HCT116 (cell line): ENCODE measurements at regions not wholly inside any gene's neighbourhood (a gene's known extent, or its start where the extent isn't known, plus 50 kb on each side); places are given as distances from the start of the nearest gene placed in this dataset.

Source experiments
- ATAC-seq: fragments of 200-7000 bp; cut with Tn5 transposase; 2 replicates; pipeline ENCODE4 v1.9.1; 2020; ENCODE audit warnings: mild to moderate bottlenecking, moderate library complexity
- BruUV-seq: library from RNA; stranded (reverse); fragments of 400-500 nt; replicated peaks from 2 replicates; lab custom pipeline; 2021; lab: Mats Ljungman, UMichigan
- CTCF ChIA-PET: fragments of 300-600 bp; sonication (Branson Sonifier 250); formaldehyde crosslinking; loops from one replicate; lab custom pipeline; 2021; ENCODE audit warnings: antibody characterized with exemption; lab: Charles Lee
- POLR2A ChIA-PET: fragments of 300-600, 350-600 bp; sonication (Branson Sonifier 250); formaldehyde crosslinking; loops from one replicate; lab custom pipeline; 2021; ENCODE audit warnings: antibody characterized with exemption; lab: Charles Lee
- RAD21 ChIA-PET, 2 experiments: fragments of 300-600 bp; sonication (Branson Sonifier 250); formaldehyde crosslinking; loops; one replicate each; lab custom pipeline; 2023; ENCODE audit warnings: low total read pairs in 2 of 2; ENCODE audit not compliant: uncharacterized antibody in 2 of 2, unreplicated experiment in 2 of 2, low non-redundant PET in 1 of 2; lab: Charles Lee
- DNase-seq: peaks from one replicate; pipeline ENCODE4 v3.0.0-alpha.2; 2010; ENCODE audit warnings: low read depth, low spot score
- H2AFZ ChIP-seq: fragments of 200-600 bp; shearing (Covaris generic), sonication (generic); 2 replicates; pipeline ENCODE4 v1.6.1; 2017; ENCODE audit warnings: low read depth, mixed run types, mixed read lengths, antibody characterized with exemption, low read length; ENCODE audit not compliant: poor library complexity, severe bottlenecking
- H3K27ac ChIP-seq: 2 replicates; pipeline ENCODE4 v1.5.1; 2012; ENCODE audit warnings: low read depth, low read length
- H3K27me3 ChIP-seq: fragments of 200-600 bp; sonication (generic); 2 replicates; pipeline ENCODE4 v1.6.1; 2016; ENCODE audit warnings: mixed run types, low read length, mixed read lengths; ENCODE audit not compliant: insufficient read depth
- H3K36me3 ChIP-seq, 2 experiments: fragments of 200-500 bp in 1 of 2; fragments of 200-600 bp in 1 of 2; sonication (Bioruptor generic) in 1 of 2; sonication (generic) in 1 of 2; 2 replicates each; pipeline versions ENCODE4 v1.5.1 to v1.6.1; 2014 to 2016; ENCODE audit warnings: low read length in 2 of 2, inconsistent platforms in 1 of 2, mixed read lengths in 1 of 2, mixed run types in 1 of 2; ENCODE audit not compliant: insufficient read depth in 2 of 2, control insufficient read depth in 1 of 2
- H3K4me1 ChIP-seq, 2 experiments: fragments of 200-600 bp in 1 of 2; sonication (generic) in 1 of 2; 2 replicates each; pipeline versions ENCODE4 v1.5.1 to v1.6.1; 2012 to 2017; ENCODE audit warnings: low read length in 2 of 2, inconsistent platforms in 1 of 2, mild to moderate bottlenecking in 1 of 2, mixed read lengths in 1 of 2, mixed run types in 1 of 2, moderate library complexity in 1 of 2; ENCODE audit not compliant: insufficient read depth in 2 of 2, control insufficient read depth in 1 of 2
- H3K4me2 ChIP-seq: fragments of 200-600 bp; sonication (generic); 2 replicates; pipeline ENCODE4 v1.6.1; 2017; ENCODE audit warnings: mixed run types, low read length, mixed read lengths
- H3K4me3 ChIP-seq, 2 experiments: fragments of 200-600 bp in 1 of 2; sonication (generic) in 1 of 2; replicated peaks in 1 of 2; 2 replicates each; pipeline ENCODE4 v1.5.1; 2011 to 2016; ENCODE audit warnings: low read length in 2 of 2, control low read depth in 1 of 2, low read depth in 1 of 2, mild to moderate bottlenecking in 1 of 2, mixed read lengths in 1 of 2, mixed run types in 1 of 2
- H3K79me2 ChIP-seq: fragments of 200-600 bp; sonication (generic); 2 replicates; pipeline ENCODE4 v1.6.1; 2017; ENCODE audit warnings: mild to moderate bottlenecking, mixed run types, low read length, moderate library complexity, mixed read lengths; ENCODE audit not compliant: insufficient read depth
- H3K9ac ChIP-seq: fragments of 200-600 bp; sonication (generic); 2 replicates; pipeline ENCODE4 v1.6.1; 2016; ENCODE audit warnings: low read length, mixed read lengths
- H3K9me2 ChIP-seq: fragments of 200-600 bp; sonication (generic), shearing (Covaris generic); 2 replicates; pipeline ENCODE4 v1.6.1; 2017; ENCODE audit warnings: mixed run types, mild to moderate bottlenecking, moderate library complexity; ENCODE audit not compliant: insufficient read depth
- H3K9me3 ChIP-seq, 2 experiments: fragments of 200-500 bp in 1 of 2; fragments of 200-600 bp in 1 of 2; sonication (Bioruptor generic) in 1 of 2; sonication (generic) in 1 of 2; 2 replicates each; pipeline ENCODE4 v1.6.1; 2014 to 2017; ENCODE audit warnings: low read length in 2 of 2, mixed read lengths in 2 of 2, inconsistent platforms in 1 of 2, low read depth in 1 of 2, mild to moderate bottlenecking in 1 of 2, mixed run types in 1 of 2, moderate library complexity in 1 of 2; ENCODE audit not compliant: control insufficient read depth in 1 of 2, insufficient read depth in 1 of 2
- H4K20me1 ChIP-seq: fragments of 200-600 bp; sonication (generic), shearing (Covaris generic); 2 replicates; pipeline ENCODE4 v1.6.1; 2017; ENCODE audit warnings: mixed run types, mild to moderate bottlenecking, moderate library complexity; ENCODE audit not compliant: insufficient read depth
- CEBPB ChIP-seq: IDR thresholded peaks from 2 replicates; pipeline ENCODE4 v1.6.1; 2012; ENCODE audit warnings: low read depth
- ELF1 ChIP-seq: IDR thresholded peaks from 2 replicates; pipeline ENCODE4 v1.6.1; 2012; ENCODE audit warnings: low read depth, borderline replicate concordance
- POLR2AphosphoS5 ChIP-seq: IDR thresholded peaks from 2 replicates; pipeline ENCODE4 v1.6.1; 2011; ENCODE audit warnings: mild to moderate bottlenecking, low read depth, low read length, moderate library complexity
- RAD21 ChIP-seq: IDR thresholded peaks from 2 replicates; pipeline ENCODE4 v1.6.1; 2012; ENCODE audit warnings: low read depth, mild to moderate bottlenecking
- REST ChIP-seq: IDR thresholded peaks from 2 replicates; pipeline ENCODE4 v1.6.1; 2012; ENCODE audit warnings: low read depth
- SIN3A ChIP-seq: IDR thresholded peaks from 2 replicates; pipeline ENCODE4 v1.6.1; 2012; ENCODE audit warnings: low read depth
- SRF ChIP-seq: IDR thresholded peaks from 2 replicates; pipeline ENCODE4 v1.6.1; 2012; ENCODE audit warnings: low read depth
- YY1 ChIP-seq: IDR thresholded peaks from 2 replicates; pipeline ENCODE4 v1.6.1; 2011; ENCODE audit warnings: low read length, low read depth, moderate library complexity, mild to moderate bottlenecking; ENCODE audit not compliant: insufficient replicate concordance; ENCODE audit errors: extremely low read depth
- ZBTB33 ChIP-seq: IDR thresholded peaks from 2 replicates; pipeline ENCODE4 v1.6.1; 2011; ENCODE audit warnings: mild to moderate bottlenecking, low read length, moderate library complexity; ENCODE audit not compliant: insufficient replicate concordance; ENCODE audit errors: extremely low read depth
- ZFX ChIP-seq: fragments of 450-650 bp; IDR thresholded peaks from 2 replicates; pipeline ENCODE4 v1.6.1; 2017
- ZNF274 ChIP-seq: fragments of 200-500 bp; sonication (Bioruptor generic); IDR thresholded peaks from 2 replicates; pipeline ENCODE4 v1.6.1; 2014; ENCODE audit warnings: mild to moderate bottlenecking, low read depth, low read length, inconsistent platforms
- intact Hi-C: fragments of 100-400 bp; cut with micrococcal nuclease; formaldehyde crosslinking; loops from 2 replicates; pipeline ENCODE4 v1.10.0; 2022

- Histone ChIP-seq H3K9me2 (no peaks in the 10 kb centered on the region), H3K4me3 (no peak overlapping the region), H4K20me1 (no peaks in the 10 kb centered on the region), H3K4me1 (no peaks in the 10 kb centered on the region), H3K27ac (no peak overlapping the region), H3K9me3 (no peaks in the 10 kb centered on the region), H3K4me2 (no peak overlapping the region), H3K9ac (no peak overlapping the region), H3K36me3 (no peaks in the 10 kb centered on the region), H2AFZ (no peak overlapping the region), H3K79me2 (no peaks in the 10 kb centered on the region), H3K27me3 (no peaks in the 10 kb centered on the region)
- no TSS peak for BruUV-seq
- ChIA-PET RAD21 (no interaction called here), CTCF (no interaction called here), POLR2A (no interaction called here)
- intact Hi-C loops: no loop called here
- ATAC-seq: no peak
- no peak for DNase-seq
- no peak for TF ChIP-seq YY1
- no peak for TF ChIP-seq ZNF274
- no peak for TF ChIP-seq ZFX
- no peak for TF ChIP-seq ELF1
- TF ChIP-seq SIN3A: no peak
- no peak for TF ChIP-seq REST
- no peak for TF ChIP-seq ZBTB33
- no peak for TF ChIP-seq CEBPB
- no peak for TF ChIP-seq SRF
- no peak for TF ChIP-seq POLR2AphosphoS5
- TF ChIP-seq RAD21: no peak
Observed at GRCh38 chr6:141347906-141348492, 784.7 kb upstream of the GJE1 start.
